H9 (cell line): ENCODE measurements at regions not wholly inside any gene's neighbourhood (a gene's known extent, or its start where the extent isn't known, plus 50 kb on each side); places are given as distances from the start of the nearest gene placed in this dataset.

Experiments used
- DNase-seq: peaks from one replicate; pipeline ENCODE4 v3.0.0-alpha.2; 2017
- H2AFZ ChIP-seq: one replicate; pipeline ENCODE4 v1.6.1; 2013; ENCODE audit warnings: mild to moderate bottlenecking, low read length, control low read depth, moderate library complexity
- H2AK5ac ChIP-seq: 2 replicates; pipeline ENCODE4 v1.6.1; 2013; ENCODE audit warnings: low read length, control low read depth, mixed read lengths; ENCODE audit not compliant: insufficient read length
- H2BK120ac ChIP-seq: one replicate; pipeline ENCODE4 v1.6.1; 2013; ENCODE audit warnings: low read depth, mild to moderate bottlenecking, low read length, control low read depth, inconsistent platforms; ENCODE audit not compliant: poor library complexity, severe bottlenecking
- H2BK12ac ChIP-seq: 2 replicates; pipeline ENCODE4 v1.6.1; 2013; ENCODE audit warnings: low read length, control low read depth, mixed read lengths, low read depth; ENCODE audit not compliant: insufficient read length
- H2BK15ac ChIP-seq: 2 replicates; pipeline ENCODE4 v1.6.1; 2013; ENCODE audit warnings: low read depth, low read length, control low read depth
- H2BK20ac ChIP-seq: one replicate; pipeline ENCODE4 v1.6.1; 2013; ENCODE audit warnings: low read depth, mild to moderate bottlenecking, low read length, control low read depth, inconsistent platforms; ENCODE audit not compliant: poor library complexity, severe bottlenecking
- H2BK5ac ChIP-seq: 2 replicates; pipeline ENCODE4 v1.6.1; 2013; ENCODE audit warnings: low read length, control low read depth, mixed read lengths; ENCODE audit not compliant: insufficient read length
- H3K14ac ChIP-seq: 2 replicates; pipeline ENCODE4 v1.6.1; 2013; ENCODE audit warnings: low read length, control low read depth; ENCODE audit not compliant: insufficient read depth
- H3K18ac ChIP-seq: 2 replicates; pipeline ENCODE4 v1.6.1; 2013; ENCODE audit warnings: low read depth, mild to moderate bottlenecking, mixed read lengths, low read length, control low read depth; ENCODE audit not compliant: insufficient read length
- H3K23ac ChIP-seq: 2 replicates; pipeline ENCODE4 v1.6.1; 2013; ENCODE audit warnings: low read length, control low read depth, mixed read lengths, low read depth; ENCODE audit not compliant: insufficient read length
- H3K23me2 ChIP-seq: 2 replicates; pipeline ENCODE4 v1.6.1; 2013; ENCODE audit warnings: low read depth, mild to moderate bottlenecking, mixed read lengths, low read length, control low read depth; ENCODE audit not compliant: insufficient read length, poor library complexity, severe bottlenecking
- H3K27ac ChIP-seq: 2 replicates; pipeline ENCODE4 v1.5.1; 2013; ENCODE audit warnings: low read length, control low read depth, mixed read lengths, low read depth; ENCODE audit not compliant: insufficient read length
- H3K27me3 ChIP-seq: 2 replicates; pipeline ENCODE4 v1.6.1; 2013; ENCODE audit warnings: low read length, control low read depth, inconsistent platforms; ENCODE audit not compliant: insufficient read depth
- H3K4ac ChIP-seq: 2 replicates; pipeline ENCODE4 v1.6.1; 2013; ENCODE audit warnings: low read depth, mild to moderate bottlenecking, control low read depth, inconsistent platforms, low read length, moderate library complexity
- H3K4me1 ChIP-seq: 2 replicates; pipeline ENCODE4 v1.6.1; 2013; ENCODE audit warnings: low read length, control low read depth, inconsistent platforms; ENCODE audit not compliant: insufficient read depth
- H3K4me2 ChIP-seq: 2 replicates; pipeline ENCODE4 v1.6.1; 2013; ENCODE audit warnings: low read length, control low read depth, mixed read lengths; ENCODE audit not compliant: insufficient read length, insufficient read depth
- H3K56ac ChIP-seq: 2 replicates; pipeline ENCODE4 v1.6.1; 2013; ENCODE audit warnings: low read depth, mild to moderate bottlenecking, mixed read lengths, low read length, control low read depth; ENCODE audit not compliant: insufficient read length
- H3K79me1 ChIP-seq: 2 replicates; pipeline ENCODE4 v1.6.1; 2013; ENCODE audit warnings: low read depth, mild to moderate bottlenecking, moderate library complexity, low read length, control low read depth, inconsistent platforms; ENCODE audit not compliant: insufficient read depth, poor library complexity, severe bottlenecking
- H3K79me2 ChIP-seq: 2 replicates; pipeline ENCODE4 v1.6.1; 2013; ENCODE audit warnings: low read length, control low read depth, inconsistent platforms; ENCODE audit not compliant: insufficient read depth
- H3K9ac ChIP-seq: 2 replicates; pipeline ENCODE4 v1.6.1; 2013; ENCODE audit warnings: low read length, control low read depth, mixed read lengths; ENCODE audit not compliant: insufficient read length; ENCODE audit errors: extremely low read depth
- H3K9me3 ChIP-seq: one replicate; pipeline ENCODE4 v1.6.1; 2013; ENCODE audit warnings: low read depth, low read length, inconsistent platforms; ENCODE audit not compliant: control insufficient read depth
- H3T11ph ChIP-seq: one replicate; pipeline ENCODE4 v1.6.1; 2013; ENCODE audit warnings: mild to moderate bottlenecking, low read length, control low read depth, inconsistent platforms
- H4K20me1 ChIP-seq: one replicate; pipeline ENCODE4 v1.6.1; 2013; ENCODE audit not compliant: control insufficient read depth, insufficient read length, insufficient read depth
- H4K5ac ChIP-seq: 2 replicates; pipeline ENCODE4 v1.6.1; 2013; ENCODE audit warnings: low read depth, mild to moderate bottlenecking, mixed read lengths, low read length, control low read depth; ENCODE audit not compliant: insufficient read length
- H4K8ac ChIP-seq: replicated peaks from 2 replicates; pipeline ENCODE4 v1.6.1; 2013; ENCODE audit warnings: low read length, control low read depth, mixed read lengths, low read depth; ENCODE audit not compliant: insufficient read length
- H4K91ac ChIP-seq: 2 replicates; pipeline ENCODE4 v1.6.1; 2013; ENCODE audit warnings: low read depth, mild to moderate bottlenecking, moderate library complexity, mixed read lengths, low read length, control low read depth; ENCODE audit not compliant: insufficient read length
- H3K27ac Mint-ChIP-seq, 3 experiments: 2 replicates in 2 of 3; 3 replicates in 1 of 3; pipeline ENCODE4 v1.8.0; 2020 to 2021; ENCODE audit warnings: mixed read lengths in 3 of 3, mild to moderate bottlenecking in 1 of 3, moderate library complexity in 1 of 3
- H3K27me3 Mint-ChIP-seq: 2 replicates; pipeline ENCODE4 v1.8.0; 2021; ENCODE audit warnings: low read depth, mild to moderate bottlenecking, moderate library complexity, mixed read lengths
- H3K36me3 Mint-ChIP-seq, 3 experiments: 2 replicates in 2 of 3; 3 replicates in 1 of 3; pipeline ENCODE4 v1.8.0; 2020 to 2021; ENCODE audit warnings: low read depth in 3 of 3, mixed read lengths in 3 of 3; ENCODE audit not compliant: insufficient read depth in 1 of 3
- H3K4me1 Mint-ChIP-seq, 2 experiments: 2 replicates each; pipeline ENCODE4 v1.8.0; 2020; ENCODE audit warnings: mixed read lengths in 2 of 2
- H3K4me3 Mint-ChIP-seq, 2 experiments: 2 replicates in 1 of 2; 3 replicates in 1 of 2; pipeline ENCODE4 v1.8.0; 2020 to 2021; ENCODE audit warnings: mild to moderate bottlenecking in 2 of 2, mixed read lengths in 2 of 2, moderate library complexity in 1 of 2
- H3K9me3 Mint-ChIP-seq, 2 experiments: 2 replicates in 1 of 2; 3 replicates in 1 of 2; pipeline ENCODE4 v1.8.0; 2020; ENCODE audit warnings: mild to moderate bottlenecking in 2 of 2, mixed read lengths in 2 of 2, moderate library complexity in 1 of 2
- WGBS: extraction: QIAGEN DNeasy Blood & Tissue Kit; methylation state at CpG from one replicate; pipeline ENCODE4 v1.1.7; 2013; ENCODE audit warnings: missing lambda C conversion rate, low lambda C conversion rate, mixed read lengths; ENCODE audit not compliant: insufficient read length; ENCODE audit errors: extremely low coverage; 5-methylcytosine and 5-hydroxymethylcytosine counted together
- TF ChIP-seq, protein P1 (sequence below): fragments of 200-600 bp; sonication (generic); conservative IDR thresholded peaks from 3 replicates; pipeline ENCODE4 v1.8.0; 2021; ENCODE audit warnings: antibody characterized with exemption, mild to moderate bottlenecking

- no peak overlapping the region for H2BK120ac ChIP-seq
- no CpG with 5 or more reads among the region's 2 CpGs for WGBS
- no peaks in the 10 kb centered on the region for H3K23me2 ChIP-seq
- Mint-ChIP-seq H3K4me3 (no peak overlapping the region), H3K27me3 (no peaks in the 10 kb centered on the region; the same call in 1 of the 2 replicates), H3K9me3 (peaks cover 4 to 7% of the 10 kb centered on the region in 2 experiments; a peak in 3 of 5 replicates), H3K27ac (peak overlapping the region in 2 of 3 experiments; percentile 27 to 32; a peak in 1 of 7 replicates), H3K4me1 (peaks cover 44 to 45% of the 10 kb centered on the region in 2 experiments), H3K36me3 (peaks cover 4 to 11% (median 10%) of the 10 kb centered on the region in 3 experiments; a peak in 5 of 7 replicates)
- no peak overlapping the region for H3K18ac ChIP-seq
- no peak overlapping the region for H3K4ac ChIP-seq
- no peaks in the 10 kb centered on the region for H3K27me3 ChIP-seq
- DNase-seq: no peak
- H3K14ac ChIP-seq: no peak overlapping the region
- no peak overlapping the region for H3T11ph ChIP-seq
- no peak overlapping the region for H3K56ac ChIP-seq
- no peak overlapping the region for H3K27ac ChIP-seq
- H4K91ac ChIP-seq: no peak overlapping the region
- H2BK12ac ChIP-seq: no peak overlapping the region
- no peaks in the 10 kb centered on the region for H3K79me1 ChIP-seq
- H4K5ac ChIP-seq: no peak overlapping the region
- no peak overlapping the region for H2BK20ac ChIP-seq
- no peaks in the 10 kb centered on the region for H4K20me1 ChIP-seq
- H2BK15ac ChIP-seq: no peak overlapping the region
- no peak overlapping the region for H2AFZ ChIP-seq
- H4K8ac ChIP-seq: no peak overlapping the region
- no peak overlapping the region for H2BK5ac ChIP-seq
- no peak overlapping the region for H2AK5ac ChIP-seq
- TF ChIP-seq, protein P1, sequence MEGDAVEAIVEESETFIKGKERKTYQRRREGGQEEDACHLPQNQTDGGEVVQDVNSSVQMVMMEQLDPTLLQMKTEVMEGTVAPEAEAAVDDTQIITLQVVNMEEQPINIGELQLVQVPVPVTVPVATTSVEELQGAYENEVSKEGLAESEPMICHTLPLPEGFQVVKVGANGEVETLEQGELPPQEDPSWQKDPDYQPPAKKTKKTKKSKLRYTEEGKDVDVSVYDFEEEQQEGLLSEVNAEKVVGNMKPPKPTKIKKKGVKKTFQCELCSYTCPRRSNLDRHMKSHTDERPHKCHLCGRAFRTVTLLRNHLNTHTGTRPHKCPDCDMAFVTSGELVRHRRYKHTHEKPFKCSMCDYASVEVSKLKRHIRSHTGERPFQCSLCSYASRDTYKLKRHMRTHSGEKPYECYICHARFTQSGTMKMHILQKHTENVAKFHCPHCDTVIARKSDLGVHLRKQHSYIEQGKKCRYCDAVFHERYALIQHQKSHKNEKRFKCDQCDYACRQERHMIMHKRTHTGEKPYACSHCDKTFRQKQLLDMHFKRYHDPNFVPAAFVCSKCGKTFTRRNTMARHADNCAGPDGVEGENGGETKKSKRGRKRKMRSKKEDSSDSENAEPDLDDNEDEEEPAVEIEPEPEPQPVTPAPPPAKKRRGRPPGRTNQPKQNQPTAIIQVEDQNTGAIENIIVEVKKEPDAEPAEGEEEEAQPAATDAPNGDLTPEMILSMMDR: no peak
- H3K9ac ChIP-seq: no peak overlapping the region
- H3K9me3 ChIP-seq: no peaks in the 10 kb centered on the region
- H3K79me2 ChIP-seq: no peaks in the 10 kb centered on the region
- no peak overlapping the region for H3K23ac ChIP-seq
- no peak overlapping the region for H3K4me2 ChIP-seq
- peaks cover 9% of the 10 kb centered on the region; the same call in 1 of the 2 replicates for H3K4me1 ChIP-seq
Observed at GRCh38 chr21:19123525-19123924, 719.9 kb upstream of the TMPRSS15 start.
